Neural cell (in vitro differentiated cells): ENCODE measurements at regions not wholly inside any gene's neighbourhood (a gene's known extent, or its start where the extent isn't known, plus 50 kb on each side); places are given as distances from the start of the nearest gene placed in this dataset.

Source experiments
- EP300 ChIP-seq: fragments of 450-650 bp; conservative IDR thresholded peaks from 2 replicates; pipeline ENCODE4 v1.6.1; 2014; ENCODE audit warnings: antibody characterized with exemption, mild to moderate bottlenecking, moderate library complexity; ENCODE audit not compliant: poor library complexity, severe bottlenecking
- EZH2 ChIP-seq: fragments of 200-600, 300-800 bp; shearing (Covaris generic), sonication (generic); IDR thresholded peaks from 2 replicates; pipeline ENCODE4 v1.6.1; 2014; ENCODE audit warnings: antibody characterized with exemption, low read length, borderline replicate concordance, mild to moderate bottlenecking; ENCODE audit not compliant: insufficient read depth, poor library complexity, severe bottlenecking
- POLR2AphosphoS5 ChIP-seq: IDR thresholded peaks from 2 replicates; pipeline ENCODE4 v1.6.1; 2012
- RAD21 ChIP-seq: fragments of 450-650 bp; conservative IDR thresholded peaks from 2 replicates; pipeline ENCODE4 v1.6.1; 2014; ENCODE audit warnings: antibody characterized with exemption, mild to moderate bottlenecking, moderate library complexity
- SMC3 ChIP-seq: fragments of 450-650 bp; conservative IDR thresholded peaks from 2 replicates; pipeline ENCODE4 v1.6.1; 2014; ENCODE audit warnings: antibody characterized with exemption, mild to moderate bottlenecking, moderate library complexity; ENCODE audit not compliant: poor library complexity
- TAF1 ChIP-seq: IDR thresholded peaks from 2 replicates; pipeline ENCODE4 v1.6.1; 2012; ENCODE audit warnings: low read depth
- TF ChIP-seq, protein P1 (sequence below): fragments of 450-650 bp; IDR thresholded peaks from 2 replicates; pipeline ENCODE4 v1.5.1; 2014; ENCODE audit warnings: antibody characterized with exemption, mild to moderate bottlenecking, moderate library complexity; ENCODE audit not compliant: poor library complexity, severe bottlenecking

- TF ChIP-seq, protein P1, sequence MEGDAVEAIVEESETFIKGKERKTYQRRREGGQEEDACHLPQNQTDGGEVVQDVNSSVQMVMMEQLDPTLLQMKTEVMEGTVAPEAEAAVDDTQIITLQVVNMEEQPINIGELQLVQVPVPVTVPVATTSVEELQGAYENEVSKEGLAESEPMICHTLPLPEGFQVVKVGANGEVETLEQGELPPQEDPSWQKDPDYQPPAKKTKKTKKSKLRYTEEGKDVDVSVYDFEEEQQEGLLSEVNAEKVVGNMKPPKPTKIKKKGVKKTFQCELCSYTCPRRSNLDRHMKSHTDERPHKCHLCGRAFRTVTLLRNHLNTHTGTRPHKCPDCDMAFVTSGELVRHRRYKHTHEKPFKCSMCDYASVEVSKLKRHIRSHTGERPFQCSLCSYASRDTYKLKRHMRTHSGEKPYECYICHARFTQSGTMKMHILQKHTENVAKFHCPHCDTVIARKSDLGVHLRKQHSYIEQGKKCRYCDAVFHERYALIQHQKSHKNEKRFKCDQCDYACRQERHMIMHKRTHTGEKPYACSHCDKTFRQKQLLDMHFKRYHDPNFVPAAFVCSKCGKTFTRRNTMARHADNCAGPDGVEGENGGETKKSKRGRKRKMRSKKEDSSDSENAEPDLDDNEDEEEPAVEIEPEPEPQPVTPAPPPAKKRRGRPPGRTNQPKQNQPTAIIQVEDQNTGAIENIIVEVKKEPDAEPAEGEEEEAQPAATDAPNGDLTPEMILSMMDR: no peak
- TF ChIP-seq EP300: no peak
- TF ChIP-seq RAD21: no peak
- TF ChIP-seq POLR2AphosphoS5: no peak
- no peak for TF ChIP-seq EZH2
- no peak for TF ChIP-seq TAF1
- no peak for TF ChIP-seq SMC3
Measured at GRCh38 chr6:144879436-144879835, 594.3 kb downstream of the UTRN start.
